GM18508 (cell line): ENCODE measurements at regions not wholly inside any gene's neighbourhood (a gene's known extent, or its start where the extent isn't known, plus 50 kb on each side); places are given as distances from the start of the nearest gene placed in this dataset.
A peak's percentile ranks its signal among the peaks of the same experiment; 100 is the strongest.

Experiments used
- ATAC-seq: cut with Tn5 transposase; IDR thresholded peaks from one replicate; pipeline ENCODE4 v1.9.1; 2021; ENCODE audit warnings: moderate number of reproducible peaks; ENCODE audit not compliant: insufficient read depth, unreplicated experiment

- no peak for ATAC-seq
Observed at GRCh38 chr5:23014266-23014665, 161.1 kb upstream of the CDH12 start.

- no peak for ATAC-seq
Observed at GRCh38 chr5:23013395-23013998, 160.4 kb upstream of the CDH12 start.

GRCh38 chr5:23012842-23013241, 159.7 kb upstream of the CDH12 start:
- peak; percentile 71 for ATAC-seq

GRCh38 chr5:23007762-23008161, 154.6 kb upstream of the CDH12 start:
- no peak for ATAC-seq

GRCh38 chr5:23007236-23007635, 154.1 kb upstream of the CDH12 start:
- no peak for ATAC-seq

- no peak for ATAC-seq
Observed at GRCh38 chr5:23001120-23001519, 148.0 kb upstream of the CDH12 start.

GRCh38 chr5:22998774-22999173, 145.6 kb upstream of the CDH12 start:
- ATAC-seq: peak; percentile 50

- ATAC-seq: no peak
Observed at GRCh38 chr5:22998362-22998761, 145.2 kb upstream of the CDH12 start.

- ATAC-seq: no peak
Observed at GRCh38 chr5:22988937-22989336, 135.8 kb upstream of the CDH12 start.

GRCh38 chr5:22986281-22986680, 133.1 kb upstream of the CDH12 start:
- no peak for ATAC-seq

- no peak for ATAC-seq
Observed at GRCh38 chr5:22985446-22985845, 132.3 kb upstream of the CDH12 start.

- ATAC-seq: no peak
Observed at GRCh38 chr5:22970956-22971618, 117.9 kb upstream of the CDH12 start.

- ATAC-seq: no peak
Observed at GRCh38 chr5:22970491-22970890, 117.3 kb upstream of the CDH12 start.

- no peak for ATAC-seq
Observed at GRCh38 chr5:22968386-22968785, 115.2 kb upstream of the CDH12 start.

- ATAC-seq: no peak
Observed at GRCh38 chr5:22965960-22966359, 112.8 kb upstream of the CDH12 start.

- no peak for ATAC-seq
Observed at GRCh38 chr5:22964632-22965031, 111.5 kb upstream of the CDH12 start.

- no peak for ATAC-seq
Observed at GRCh38 chr5:22958462-22959262, 105.5 kb upstream of the CDH12 start.

- ATAC-seq: no peak
Observed at GRCh38 chr5:22947921-22948320, 94.8 kb upstream of the CDH12 start.

- ATAC-seq: no peak
Observed at GRCh38 chr5:22938362-22938761, 85.2 kb upstream of the CDH12 start.

GRCh38 chr5:22928821-22929482, 75.8 kb upstream of the CDH12 start:
- no peak for ATAC-seq

- ATAC-seq: no peak
Observed at GRCh38 chr5:22926574-22926973, 73.4 kb upstream of the CDH12 start.
